BE2C (cell line): ENCODE measurements at regions not wholly inside any gene's neighbourhood (a gene's known extent, or its start where the extent isn't known, plus 50 kb on each side); places are given as distances from the start of the nearest gene placed in this dataset.
"Not testable (repeated sequence)": the region's sequence is repeated elsewhere in the genome, so short reads cannot be mapped to it uniquely, and the experiment has no call there.

ENCODE experiments used
- DNase-seq: peaks from one replicate; pipeline ENCODE4 v3.0.0-alpha.2; 2020
- H3K27me3 ChIP-seq: fragments of 250-450 bp; sonication (Bioruptor Pico); 2 replicates; pipeline ENCODE4 v1.5.1; 2020; ENCODE audit warnings: mild to moderate bottlenecking
- H3K36me3 ChIP-seq: fragments of 250-450 bp; sonication (Bioruptor Pico); 2 replicates; pipeline ENCODE4 v1.5.1; 2020; ENCODE audit warnings: mild to moderate bottlenecking
- H3K4me1 ChIP-seq: fragments of 250-450 bp; sonication (Bioruptor Pico); 2 replicates; pipeline ENCODE4 v1.5.1; 2020
- H3K4me3 ChIP-seq: 2 replicates; pipeline ENCODE4 v1.5.1; 2011; ENCODE audit warnings: low read depth, low read length
- H3K9me3 ChIP-seq: fragments of 250-450 bp; sonication (Bioruptor Pico); 2 replicates; pipeline ENCODE4 v1.5.1; 2020
- CTCF ChIP-seq: IDR thresholded peaks from 2 replicates; pipeline ENCODE4 v1.5.1; 2012; ENCODE audit warnings: mild to moderate bottlenecking, low read depth, low read length

DNA sequence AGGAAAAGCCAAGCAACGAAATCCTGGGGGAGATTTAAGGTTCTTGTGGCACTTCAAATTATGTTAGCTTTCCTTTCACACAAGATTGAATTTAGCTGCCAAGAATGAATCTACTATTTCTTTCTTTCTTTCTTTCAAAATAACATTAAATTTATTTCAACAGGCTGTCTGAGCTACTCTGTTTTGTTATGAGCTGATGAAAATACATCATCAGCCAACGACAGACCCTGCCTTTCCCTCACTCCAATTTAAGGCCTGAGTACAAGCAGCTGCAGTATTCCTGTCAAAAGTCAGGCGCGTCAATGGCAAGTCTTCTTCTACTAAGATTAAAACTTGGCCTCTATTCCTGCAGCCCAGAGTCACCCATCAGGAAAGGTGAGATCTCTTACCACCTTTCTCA lies 347.7 kb upstream of the FLRT2 start:
- Histone ChIP-seq H3K9me3 (no peaks in the 10 kb centered on the region), H3K27me3 (no peaks in the 10 kb centered on the region), H3K4me3 (no peak overlapping the region), H3K36me3 (no peaks in the 10 kb centered on the region), H3K4me1 (no peaks in the 10 kb centered on the region)
- DNase-seq, result no peak
- no peak for TF ChIP-seq CTCF

DNA sequence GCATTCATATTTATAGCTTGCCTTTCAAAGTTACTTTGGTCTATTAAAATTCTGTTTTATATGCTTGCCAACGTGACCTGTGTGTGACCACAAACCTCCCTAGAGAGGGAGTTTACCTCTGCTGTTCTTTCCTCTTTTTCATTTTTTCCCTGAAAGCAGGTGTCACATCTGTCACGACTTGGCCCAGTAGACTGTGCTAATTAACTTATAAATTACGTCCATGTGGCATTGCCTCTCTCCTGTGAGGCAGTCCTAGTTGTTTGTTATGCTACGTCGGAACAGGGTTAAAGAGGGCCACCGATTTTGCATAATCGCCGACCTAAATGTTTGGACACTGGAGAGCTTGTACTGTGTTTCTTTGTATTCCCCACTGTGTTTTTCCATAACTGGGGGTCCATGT lies 343.9 kb upstream of the FLRT2 start:
- Histone ChIP-seq H3K9me3 (no peaks in the 10 kb centered on the region), H3K4me3 (no peak overlapping the region), H3K36me3 (no peaks in the 10 kb centered on the region), H3K4me1 (no peaks in the 10 kb centered on the region), H3K27me3 (no peaks in the 10 kb centered on the region)
- no peak for DNase-seq
- no peak for TF ChIP-seq CTCF

DNA sequence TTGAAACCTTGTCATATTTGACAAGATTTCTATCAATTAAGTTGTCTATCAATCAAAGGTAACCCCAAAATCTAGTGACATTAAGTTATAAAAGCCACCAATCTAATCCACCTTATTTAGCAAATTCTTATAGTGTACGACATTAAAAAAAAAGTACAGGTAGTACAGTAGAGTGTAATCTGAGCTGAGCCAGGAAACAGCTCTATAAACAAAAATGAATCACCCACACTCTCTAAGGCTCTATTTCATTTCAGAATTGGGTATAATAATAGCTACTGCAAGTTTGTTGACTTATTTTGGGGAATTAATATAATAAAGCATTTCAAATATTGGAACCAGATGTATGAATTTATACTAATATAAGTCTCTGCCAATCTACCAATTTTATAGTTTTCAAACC lies 342.4 kb upstream of the FLRT2 start:
- DNase-seq, result no peak
- H3K9me3 ChIP-seq, result no peaks in the 10 kb centered on the region
- no peaks in the 10 kb centered on the region for H3K27me3 ChIP-seq
- no peaks in the 10 kb centered on the region for H3K36me3 ChIP-seq
- TF ChIP-seq CTCF, result no peak
- no peak overlapping the region for H3K4me3 ChIP-seq
- no peaks in the 10 kb centered on the region for H3K4me1 ChIP-seq

GRCh38 chr14:85188836-85189235 lies 341.1 kb upstream of the FLRT2 start:
- no peak for TF ChIP-seq CTCF
- H3K27me3 ChIP-seq, result no peaks in the 10 kb centered on the region
- no peaks in the 10 kb centered on the region for H3K4me1 ChIP-seq
- H3K9me3 ChIP-seq, result no peaks in the 10 kb centered on the region
- H3K4me3 ChIP-seq, result no peak overlapping the region
- DNase-seq, result no peak
- H3K36me3 ChIP-seq, result no peaks in the 10 kb centered on the region

- H3K9me3 ChIP-seq, H3K4me3 ChIP-seq, DNase-seq, H3K4me1 ChIP-seq, H3K36me3 ChIP-seq, H3K27me3 ChIP-seq: not testable (repeated sequence)
These were observed 340.7 kb upstream of the FLRT2 start for GRCh38 chr14:85189253-85189652.

DNA sequence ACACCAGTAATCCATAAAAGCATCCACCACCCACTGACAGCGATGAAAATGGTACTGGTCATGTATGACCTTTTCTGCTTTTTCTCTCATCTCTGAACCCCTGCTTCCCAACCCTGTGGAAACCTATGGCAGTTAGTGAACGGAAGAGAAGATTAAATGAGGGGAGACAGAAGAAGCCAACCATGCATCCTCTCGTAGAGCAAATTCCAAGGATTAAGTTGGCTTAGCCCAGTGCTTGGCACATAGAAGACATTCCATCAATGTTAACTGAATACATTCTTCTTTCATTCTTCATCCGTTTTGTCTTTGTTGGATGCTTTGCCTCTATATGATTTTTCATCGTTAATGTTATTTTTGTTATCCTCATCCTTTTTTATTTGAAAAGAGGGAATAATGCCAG lies 339.7 kb upstream of the FLRT2 start:
- Histone ChIP-seq H3K27me3 (no peaks in the 10 kb centered on the region), H3K4me3 (no peak overlapping the region), H3K36me3 (no peaks in the 10 kb centered on the region), H3K4me1 (no peaks in the 10 kb centered on the region), H3K9me3 (no peaks in the 10 kb centered on the region)
- no peak for TF ChIP-seq CTCF
- DNase-seq, result no peak

DNA sequence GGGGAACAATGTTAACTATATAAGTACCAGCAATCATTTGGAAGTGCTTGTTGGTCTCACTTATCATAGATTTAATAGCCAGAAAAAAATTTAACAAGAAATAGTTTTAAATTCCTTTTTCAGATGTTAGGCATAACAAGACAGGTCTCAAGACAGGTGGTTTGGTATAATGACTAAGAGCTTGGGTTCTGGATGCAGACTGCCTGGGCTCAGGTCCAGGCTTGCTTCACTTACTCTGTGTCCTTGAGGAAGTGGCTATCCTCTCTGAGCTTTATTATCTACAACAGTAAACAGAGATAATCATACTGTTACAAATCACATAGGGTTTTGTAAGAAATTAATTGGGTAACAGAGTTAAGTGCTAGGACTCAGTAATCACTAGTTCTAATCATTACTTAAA lies 338.0 kb upstream of the FLRT2 start:
- Histone ChIP-seq H3K27me3 (no peaks in the 10 kb centered on the region), H3K4me3 (no peak overlapping the region), H3K4me1 (no peaks in the 10 kb centered on the region), H3K9me3 (no peaks in the 10 kb centered on the region), H3K36me3 (no peaks in the 10 kb centered on the region)
- no peak for TF ChIP-seq CTCF
- DNase-seq, result no peak
